Fibroblast of villous mesenchyme (primary cell): ENCODE measurements at regions not wholly inside any gene's neighbourhood (a gene's known extent, or its start where the extent isn't known, plus 50 kb on each side); places are given as distances from the start of the nearest gene placed in this dataset.

Experiments
- DNase-seq: peaks from one replicate; pipeline ENCODE4 v3.0.0-alpha.2; 2010; ENCODE audit warnings: low read depth
- H3K4me3 ChIP-seq: 2 replicates; pipeline ENCODE4 v1.5.1; 2011; ENCODE audit warnings: low read depth, mild to moderate bottlenecking, low read length
- CTCF ChIP-seq: IDR thresholded peaks from 2 replicates; pipeline ENCODE4 v1.5.1; 2012; ENCODE audit warnings: low read depth, mild to moderate bottlenecking, low read length; ENCODE audit not compliant: insufficient read depth

- no peak overlapping the region for H3K4me3 ChIP-seq
- no peak for DNase-seq
- no peak for TF ChIP-seq CTCF
These were observed 441.0 kb downstream of the FUT8 start for GRCh38 chr14:65853407-65853955.

- no peak for DNase-seq
- no peak for TF ChIP-seq CTCF
- no peak overlapping the region for H3K4me3 ChIP-seq
These were observed 441.7 kb downstream of the FUT8 start for GRCh38 chr14:65854215-65854614.

DNA sequence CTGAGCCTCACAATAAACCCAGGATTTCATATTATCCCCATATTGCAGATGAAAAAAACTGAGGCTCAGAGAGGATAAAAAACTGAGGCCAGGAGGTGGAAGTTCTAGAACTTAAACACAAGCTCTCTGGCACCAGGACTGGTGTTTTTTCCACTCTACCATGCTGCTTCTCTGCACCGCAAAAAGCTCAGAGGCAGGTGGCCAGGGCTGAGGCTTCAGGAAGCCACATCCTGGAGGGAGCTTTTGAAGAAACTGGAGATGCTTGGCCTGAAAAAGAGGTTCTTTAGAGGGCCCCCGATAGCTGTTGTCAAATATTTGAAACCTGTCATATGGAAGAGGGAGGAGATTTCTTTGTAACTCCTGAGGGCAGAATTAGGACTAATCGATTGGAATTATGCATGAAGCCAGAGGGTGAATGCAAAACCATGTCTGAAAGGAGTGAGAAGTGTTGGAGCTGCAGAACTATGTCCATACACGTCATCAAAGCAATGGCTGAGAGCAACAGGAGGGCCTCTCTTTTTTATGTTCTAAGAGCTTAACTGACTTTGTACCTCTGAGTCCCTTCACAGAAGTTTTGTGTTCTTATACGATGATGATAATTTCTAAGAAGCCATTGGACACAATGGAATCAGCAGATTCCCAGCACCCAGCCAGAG lies 448.6 kb downstream of the FUT8 start:
- TF ChIP-seq CTCF = no peak
- no peak for DNase-seq
- no peak overlapping the region for H3K4me3 ChIP-seq

GRCh38 chr14:65864549-65864948 lies 452.0 kb downstream of the FUT8 start:
- H3K4me3 ChIP-seq = no peak overlapping the region
- no peak for TF ChIP-seq CTCF
- DNase-seq = no peak

DNA sequence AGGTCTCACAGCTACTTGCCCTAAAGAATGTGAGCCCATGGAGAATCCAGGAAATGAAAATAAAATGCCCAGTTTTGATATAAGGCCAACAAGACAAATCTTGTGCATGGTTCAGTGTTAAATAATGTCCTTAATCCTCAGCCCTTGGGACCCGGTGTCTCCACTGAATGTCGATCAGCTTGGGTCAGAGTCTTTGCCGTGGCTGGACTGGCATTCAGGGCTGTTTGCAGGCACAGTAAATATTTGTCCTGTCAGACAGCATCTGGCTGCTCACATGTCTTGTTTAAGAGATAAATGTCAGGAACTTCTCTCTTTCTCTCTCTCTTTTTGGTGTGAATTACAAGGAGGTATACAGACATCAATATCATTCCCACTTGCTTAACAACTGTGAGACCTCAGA lies 452.5 kb downstream of the FUT8 start:
- no peak for TF ChIP-seq CTCF
- H3K4me3 ChIP-seq = no peak overlapping the region
- DNase-seq = no peak

DNA sequence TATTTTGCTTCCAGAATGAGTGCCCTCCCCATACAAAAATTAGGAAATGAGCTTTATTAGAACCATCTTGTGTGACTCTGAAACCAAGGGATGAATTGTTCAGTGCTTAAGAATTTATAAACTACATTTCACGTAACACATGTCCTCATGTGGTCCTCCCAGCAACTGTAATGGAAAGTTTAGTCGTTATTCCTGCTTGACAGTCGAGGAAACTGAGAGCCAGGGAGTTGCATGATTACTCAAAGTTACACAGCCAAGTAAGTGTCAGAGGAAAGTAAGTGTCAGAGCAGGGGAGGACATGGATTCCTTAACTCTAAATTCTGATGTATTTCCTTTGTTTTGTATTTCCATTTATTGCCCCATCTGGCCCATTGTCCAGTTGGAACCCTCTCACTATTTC lies 453.9 kb downstream of the FUT8 start:
- DNase-seq = peak; percentile 2
- TF ChIP-seq CTCF = no peak
- H3K4me3 ChIP-seq = no peak overlapping the region

DNA sequence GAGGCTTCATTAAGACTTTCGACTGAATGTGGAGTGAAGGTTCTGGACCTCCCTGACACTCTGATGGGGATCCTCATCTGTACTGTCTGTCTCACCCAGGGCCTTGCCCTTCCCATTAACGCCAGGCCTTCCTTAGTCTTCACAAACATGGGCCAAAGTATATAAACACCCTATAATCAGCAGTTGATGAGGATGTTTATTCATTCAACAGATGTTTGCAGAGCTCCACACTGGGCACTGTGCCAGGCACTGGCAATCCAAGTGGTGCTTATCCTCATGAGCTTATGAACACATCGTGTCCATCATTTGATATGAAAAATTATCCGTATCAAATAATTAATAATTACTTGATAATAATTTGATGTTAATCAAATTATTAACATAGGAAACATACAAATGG lies 454.4 kb downstream of the FUT8 start:
- no peak overlapping the region for H3K4me3 ChIP-seq
- DNase-seq = peak; percentile 2
- TF ChIP-seq CTCF = no peak
